MM.1S (cell line): ENCODE measurements at regions not wholly inside any gene's neighbourhood (a gene's known extent, or its start where the extent isn't known, plus 50 kb on each side); places are given as distances from the start of the nearest gene placed in this dataset.

ENCODE experiments used
- DNase-seq: peaks from one replicate; pipeline ENCODE4 v3.0.0-alpha.2; 2015
- H2AFZ ChIP-seq: fragments of 300-600 bp; sonication (generic); 2 replicates; pipeline ENCODE4 v1.6.0; 2016; ENCODE audit warnings: antibody characterized with exemption, low read length
- H3F3A ChIP-seq: fragments of 300-600 bp; sonication (generic); 2 replicates; pipeline ENCODE4 v1.6.1; 2016; ENCODE audit warnings: mild to moderate bottlenecking, antibody characterized with exemption, low read length, moderate library complexity, mixed read lengths; ENCODE audit not compliant: insufficient read depth
- H3K27ac ChIP-seq: fragments of 300-600 bp; sonication (generic); 2 replicates; pipeline ENCODE4 v1.5.1; 2016; ENCODE audit warnings: mild to moderate bottlenecking, low read length
- H3K27me3 ChIP-seq: fragments of 300-600 bp; sonication (generic); replicated peaks from 2 replicates; pipeline ENCODE4 v1.6.0; 2016; ENCODE audit warnings: low read length; ENCODE audit not compliant: insufficient read depth
- H3K36me3 ChIP-seq: fragments of 300-600 bp; sonication (generic); replicated peaks from 2 replicates; pipeline ENCODE4 v1.6.1; 2016; ENCODE audit warnings: mild to moderate bottlenecking, low read length, mixed read lengths; ENCODE audit not compliant: insufficient read depth
- H3K4me1 ChIP-seq: fragments of 300-600 bp; sonication (generic); 2 replicates; pipeline ENCODE4 v1.6.1; 2016; ENCODE audit warnings: low read length, mixed read lengths
- H3K4me2 ChIP-seq: fragments of 300-600 bp; sonication (generic); 2 replicates; pipeline ENCODE4 v1.6.0; 2016; ENCODE audit warnings: low read depth, low read length
- H3K4me3 ChIP-seq: fragments of 300-600 bp; sonication (generic); 2 replicates; pipeline ENCODE4 v1.5.1; 2016; ENCODE audit warnings: low read length, mixed read lengths
- H3K79me2 ChIP-seq: fragments of 300-600 bp; sonication (generic); 2 replicates; pipeline ENCODE4 v1.6.1; 2016; ENCODE audit warnings: mixed run types, low read length, mixed read lengths
- H3K9ac ChIP-seq: fragments of 300-600 bp; sonication (generic); 2 replicates; pipeline ENCODE4 v1.6.1; 2016; ENCODE audit warnings: low read length, mixed read lengths
- H3K9me2 ChIP-seq: fragments of 300-600 bp; sonication (generic); replicated peaks from 2 replicates; pipeline ENCODE4 v1.6.1; 2016; ENCODE audit warnings: mild to moderate bottlenecking, low read length, mixed read lengths; ENCODE audit not compliant: insufficient read depth
- H3K9me3 ChIP-seq: fragments of 300-600 bp; sonication (generic); replicated peaks from 2 replicates; pipeline ENCODE4 v1.6.1; 2016; ENCODE audit warnings: mild to moderate bottlenecking, low read length, mixed read lengths; ENCODE audit not compliant: insufficient read depth
- H4K20me1 ChIP-seq: fragments of 300-600 bp; sonication (generic); 2 replicates; pipeline ENCODE4 v1.6.1; 2016; ENCODE audit warnings: mild to moderate bottlenecking, low read length, moderate library complexity, mixed read lengths; ENCODE audit not compliant: insufficient read depth
- CTCF ChIP-seq: fragments of 300-600 bp; sonication (generic); IDR thresholded peaks from 2 replicates; pipeline ENCODE4 v1.5.1; 2016; ENCODE audit warnings: antibody characterized with exemption, low read length, mixed read lengths
- EZH2 ChIP-seq: fragments of 300-600 bp; sonication (generic); optimal IDR thresholded peaks from 2 replicates; pipeline ENCODE3; 2017; ENCODE audit warnings: low read depth, mild to moderate bottlenecking, antibody characterized with exemption, low read length, mixed read lengths
- EZH2phosphoT487 ChIP-seq: fragments of 300-600 bp; sonication (generic); IDR thresholded peaks from 2 replicates; pipeline ENCODE4 v1.6.1; 2018; ENCODE audit warnings: antibody characterized with exemption, low read length

DNA sequence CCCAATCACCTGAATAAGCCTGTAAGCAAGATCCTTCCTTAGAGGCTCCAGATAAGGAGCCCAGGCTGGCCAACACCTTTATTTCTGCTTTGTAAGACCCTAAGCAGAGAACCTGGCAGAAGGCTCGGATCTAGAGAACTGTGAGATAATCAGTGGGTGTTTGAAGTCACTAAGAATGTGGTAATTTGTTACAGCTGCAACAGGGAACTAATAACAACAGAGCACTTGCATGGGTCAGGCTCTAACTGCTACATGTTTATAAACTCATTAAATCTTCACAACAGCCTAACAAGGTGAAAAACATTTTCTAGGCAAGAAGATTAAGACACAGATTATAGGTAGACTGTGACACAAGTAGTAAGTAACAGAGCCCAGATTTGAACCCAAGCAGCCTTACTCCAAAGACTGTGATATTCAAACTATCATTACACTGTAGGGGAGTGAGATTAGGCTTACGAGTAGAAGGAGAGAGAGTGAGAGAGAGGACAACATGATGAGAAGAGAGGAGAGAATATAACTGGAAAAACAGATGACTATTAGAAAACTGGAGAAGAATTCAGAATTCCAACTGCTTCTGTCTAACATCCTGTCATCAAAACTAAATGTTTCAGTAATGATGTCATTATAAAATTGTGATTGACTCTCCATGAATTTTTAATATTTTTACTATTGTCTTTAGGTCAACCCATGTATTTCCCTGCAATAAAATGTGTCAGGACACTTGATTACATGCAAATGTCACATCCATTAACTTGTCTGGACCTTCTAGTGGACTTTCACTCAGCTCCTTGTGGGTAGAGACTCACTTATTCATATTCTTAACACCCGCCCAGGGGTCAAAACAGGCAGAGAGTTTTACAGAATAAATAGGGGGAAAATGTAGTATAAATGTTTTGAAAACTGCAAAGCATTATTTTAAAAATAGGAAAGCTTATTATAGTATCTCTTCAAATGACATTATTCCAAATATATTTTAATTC lies 290.9 kb upstream of the RGMB start:
- Histone ChIP-seq H3K9me3 (no peaks in the 10 kb centered on the region), H3K9ac (no peak overlapping the region), H2AFZ (no peak overlapping the region), H3K27me3 (no peaks in the 10 kb centered on the region), H3K4me2 (no peak overlapping the region), H3K4me3 (no peak overlapping the region), H3K27ac (no peak overlapping the region), H3K9me2 (no peaks in the 10 kb centered on the region), H3K36me3 (no peaks in the 10 kb centered on the region), H3F3A (no peaks in the 10 kb centered on the region), H3K4me1 (no peaks in the 10 kb centered on the region), H3K79me2 (no peaks in the 10 kb centered on the region), H4K20me1 (no peaks in the 10 kb centered on the region)
- DNase-seq, result no peak
- TF ChIP-seq EZH2 (no peak), EZH2phosphoT487 (no peak), CTCF (no peak)

GRCh38 chr5:98483301-98483685 lies 290.2 kb upstream of the RGMB start:
- TF ChIP-seq CTCF (no peak), EZH2 (no peak), EZH2phosphoT487 (no peak)
- Histone ChIP-seq H3K27ac (no peak overlapping the region), H2AFZ (no peak overlapping the region), H3F3A (no peaks in the 10 kb centered on the region), H3K4me1 (no peaks in the 10 kb centered on the region), H3K4me2 (no peak overlapping the region), H3K9me2 (no peaks in the 10 kb centered on the region), H3K9ac (no peak overlapping the region), H3K36me3 (no peaks in the 10 kb centered on the region), H3K9me3 (no peaks in the 10 kb centered on the region), H3K27me3 (no peaks in the 10 kb centered on the region), H3K79me2 (no peaks in the 10 kb centered on the region), H3K4me3 (no peak overlapping the region), H4K20me1 (no peaks in the 10 kb centered on the region)
- DNase-seq, result no peak

DNA sequence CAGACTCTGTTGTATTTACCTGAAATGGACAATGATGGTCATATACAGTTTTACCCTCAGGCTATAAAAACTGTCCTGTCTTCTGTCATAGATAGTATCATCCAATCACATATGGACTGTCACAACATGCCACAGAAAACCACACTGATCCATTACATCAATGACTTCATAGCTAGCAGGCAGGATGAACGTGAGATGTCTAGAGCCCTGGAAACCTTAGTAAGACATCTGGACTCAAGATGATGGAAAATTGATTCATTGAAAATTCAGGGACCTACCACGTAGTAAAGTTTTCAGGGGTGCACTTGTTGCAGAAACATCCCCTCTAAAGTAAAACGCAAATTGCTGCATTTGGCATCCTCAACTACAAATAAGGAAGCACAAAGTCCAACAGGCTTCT lies 284.4 kb upstream of the RGMB start:
- no peak for TF ChIP-seq CTCF
- no peak for TF ChIP-seq EZH2
- no peak for TF ChIP-seq EZH2phosphoT487
- H3K79me2 ChIP-seq, result no peaks in the 10 kb centered on the region

More for the DNA sequence above, 284.4 kb upstream of the RGMB start:
- no peaks in the 10 kb centered on the region for H3K9me2 ChIP-seq
- no peaks in the 10 kb centered on the region for H3K9me3 ChIP-seq
- no peak overlapping the region for H3K9ac ChIP-seq
- no peak overlapping the region for H3K4me2 ChIP-seq
- DNase-seq, result no peak
- no peak overlapping the region for H3K27ac ChIP-seq
- no peaks in the 10 kb centered on the region for H3K4me1 ChIP-seq
- no peak overlapping the region for H3K4me3 ChIP-seq
- H2AFZ ChIP-seq, result no peak overlapping the region
- no peaks in the 10 kb centered on the region for H3K27me3 ChIP-seq
- H3K36me3 ChIP-seq, result no peaks in the 10 kb centered on the region
- H4K20me1 ChIP-seq, result no peaks in the 10 kb centered on the region
- H3F3A ChIP-seq, result no peaks in the 10 kb centered on the region
